SK-N-SH (cell line): ENCODE measurements at regions not wholly inside any gene's neighbourhood (a gene's known extent, or its start where the extent isn't known, plus 50 kb on each side); places are given as distances from the start of the nearest gene placed in this dataset.
A peak's percentile ranks its signal among the peaks of the same experiment; 100 is the strongest.

Experiments used
- CTCF ChIA-PET: fragments of 300-600, 350-600 bp; formaldehyde crosslinking; extraction: SDS; loops from one replicate; lab custom pipeline; 2021; lab: Yijun Ruan, JAX
- POLR2A ChIA-PET: fragments of 350-600 bp; sonication (Branson Sonifier 250); formaldehyde crosslinking; extraction: SDS; loops from one replicate; lab custom pipeline; 2020; ENCODE audit warnings: antibody characterized with exemption, inconsistent platforms; lab: Yijun Ruan, JAX
- DNase-seq: peaks from one replicate; pipeline ENCODE4 v3.0.0; 2012
- H2AFZ ChIP-seq: fragments of 200-600 bp; sonication (generic); 2 replicates; pipeline ENCODE4 v1.8.1; 2016; ENCODE audit warnings: antibody characterized with exemption, mild to moderate bottlenecking, low read depth
- H3F3A ChIP-seq: fragments of 200-600 bp; sonication (generic); replicated peaks from 2 replicates; pipeline ENCODE3; 2016; ENCODE audit warnings: antibody characterized with exemption, mild to moderate bottlenecking; ENCODE audit not compliant: insufficient read depth
- H3K27ac ChIP-seq, 2 experiments: fragments of 200-500 bp in 1 of 2; fragments of 200-600 bp in 1 of 2; sonication (Bioruptor generic) in 1 of 2; sonication (generic), shearing (Covaris generic) in 1 of 2; 2 replicates each; pipeline versions ENCODE4 v1.5.1 to v1.6.1; 2014 to 2016; ENCODE audit warnings: low read depth in 2 of 2, inconsistent platforms in 1 of 2, low read length in 1 of 2, mild to moderate bottlenecking in 1 of 2, mixed read lengths in 1 of 2
- H3K27me3 ChIP-seq: fragments of 200-600 bp; sonication (generic), shearing (Covaris generic); 2 replicates; pipeline ENCODE4 v1.6.1; 2016; ENCODE audit warnings: mixed run types; ENCODE audit not compliant: insufficient read depth
- H3K36me3 ChIP-seq, 2 experiments: fragments of 200-500 bp in 1 of 2; fragments of 200-600 bp in 1 of 2; sonication (Bioruptor generic) in 1 of 2; sonication (generic) in 1 of 2; replicated peaks in 1 of 2; 2 replicates each; pipeline versions ENCODE3 to v1.5.1; 2014 to 2016; ENCODE audit warnings: low read length in 1 of 2, mild to moderate bottlenecking in 1 of 2; ENCODE audit not compliant: insufficient read depth in 2 of 2, control insufficient read depth in 1 of 2
- H3K4me1 ChIP-seq, 2 experiments: fragments of 200-500 bp in 1 of 2; fragments of 200-600 bp in 1 of 2; sonication (Bioruptor generic) in 1 of 2; sonication (generic), shearing (Covaris generic) in 1 of 2; 2 replicates each; pipeline versions ENCODE4 v1.5.1 to v1.6.1; 2014 to 2016; ENCODE audit warnings: low read depth in 1 of 2, low read length in 1 of 2, mixed run types in 1 of 2; ENCODE audit not compliant: insufficient read depth in 2 of 2, control insufficient read depth in 1 of 2
- H3K4me2 ChIP-seq: fragments of 200-600 bp; sonication (generic), shearing (Covaris generic); 2 replicates; pipeline ENCODE4 v1.6.1; 2017; ENCODE audit warnings: mixed run types
- H3K4me3 ChIP-seq, 2 experiments: fragments of 200-500 bp in 1 of 2; fragments of 200-600 bp in 1 of 2; sonication (Bioruptor generic) in 1 of 2; sonication (generic), shearing (Covaris generic) in 1 of 2; 2 replicates each; pipeline versions ENCODE4 v1.5.1 to v1.8.1; 2014 to 2016; ENCODE audit warnings: low read depth in 2 of 2, inconsistent platforms in 1 of 2, low read length in 1 of 2, mild to moderate bottlenecking in 1 of 2, mixed read lengths in 1 of 2, moderate library complexity in 1 of 2
- H3K79me2 ChIP-seq: fragments of 200-600 bp; sonication (generic); 2 replicates; pipeline ENCODE4 v1.8.1; 2017; ENCODE audit warnings: mild to moderate bottlenecking; ENCODE audit not compliant: insufficient read depth
- H3K9ac ChIP-seq: fragments of 200-600 bp; sonication (generic); 2 replicates; pipeline ENCODE4 v1.6.1; 2017; ENCODE audit warnings: mixed run types
- H3K9me2 ChIP-seq: fragments of 200-600 bp; sonication (generic); 2 replicates; pipeline ENCODE4 v1.6.1; 2017; ENCODE audit warnings: mixed run types
- H3K9me3 ChIP-seq: fragments of 200-600 bp; sonication (generic); 2 replicates; pipeline ENCODE4 v1.6.1; 2017; ENCODE audit warnings: mixed run types, mild to moderate bottlenecking, moderate library complexity
- H4K20me1 ChIP-seq: fragments of 200-600 bp; sonication (generic); 2 replicates; pipeline ENCODE4 v1.6.1; 2017; ENCODE audit warnings: mild to moderate bottlenecking, mixed run types; ENCODE audit not compliant: insufficient read depth
- CHD2 ChIP-seq: fragments of 150-350 bp; IDR thresholded peaks from 2 replicates; pipeline ENCODE4 v1.6.1; 2018; ENCODE audit warnings: low read length; ENCODE audit not compliant: partially characterized antibody
- EP300 ChIP-seq, 2 experiments: IDR thresholded peaks; 2 replicates each; pipeline versions ENCODE4 v1.4.0 to v1.6.1; 2012; ENCODE audit warnings: borderline replicate concordance in 1 of 2, low read depth in 1 of 2, low read length in 1 of 2
- FOXJ3 ChIP-seq: sonication (generic); formaldehyde crosslinking; IDR thresholded peaks from 2 replicates; pipeline ENCODE4 v1.5.1; 2020; ENCODE audit warnings: mild to moderate bottlenecking, missing genetic modification reagents
- GABPA ChIP-seq: IDR thresholded peaks from 2 replicates; pipeline ENCODE4 v1.4.0; 2012; ENCODE audit warnings: low read depth, mild to moderate bottlenecking
- JUND ChIP-seq: IDR thresholded peaks from 2 replicates; pipeline ENCODE4 v1.4.0; 2012
- MEF2A ChIP-seq: IDR thresholded peaks from 2 replicates; pipeline ENCODE4 v1.4.0; 2012; ENCODE audit warnings: low read depth, borderline replicate concordance
- NRF1 ChIP-seq: IDR thresholded peaks from 2 replicates; pipeline ENCODE4 v1.6.1; 2012; ENCODE audit warnings: low read depth, mild to moderate bottlenecking, low read length
- POLR2AphosphoS5 ChIP-seq: IDR thresholded peaks from 2 replicates; pipeline ENCODE4 v1.6.1; 2012; ENCODE audit warnings: low read depth, low read length
- RCOR1 ChIP-seq: fragments of 150-350 bp; IDR thresholded peaks from 2 replicates; pipeline ENCODE4 v1.6.1; 2017; ENCODE audit warnings: antibody characterized with exemption, low read length
- RFX5 ChIP-seq: IDR thresholded peaks from 2 replicates; pipeline ENCODE4 v1.6.1; 2012; ENCODE audit warnings: mild to moderate bottlenecking, improper control_type of control experiment, low read length
- RXRA ChIP-seq: IDR thresholded peaks from 2 replicates; pipeline ENCODE4 v1.4.0; 2012; ENCODE audit warnings: low read depth, mild to moderate bottlenecking, borderline replicate concordance
- SMC3 ChIP-seq: IDR thresholded peaks from 2 replicates; pipeline ENCODE4 v1.6.1; 2012; ENCODE audit warnings: low read depth, low read length, improper control_type of control experiment
- WGBS: methylation state at CpG from one replicate; pipeline ENCODE4 v1.1.6; 2017; ENCODE audit warnings: low lambda C conversion rate; 5-methylcytosine and 5-hydroxymethylcytosine counted together
- TF ChIP-seq, protein P1 (sequence below): IDR thresholded peaks from 2 replicates; pipeline ENCODE4; 2012
- TF ChIP-seq, protein P2 (sequence below): fragments of 150-350 bp; IDR thresholded peaks from 2 replicates; pipeline ENCODE4 v1.6.1; 2016; ENCODE audit warnings: mild to moderate bottlenecking, low read depth, low read length
- TF ChIP-seq, protein P3 (sequence below): IDR thresholded peaks from 2 replicates; pipeline ENCODE4 v1.4.0; 2012; ENCODE audit warnings: low read depth, borderline replicate concordance
- TF ChIP-seq, protein P4 (sequence below): fragments of 200-600 bp; sonication (generic); IDR thresholded peaks from 2 replicates; pipeline ENCODE4 v1.6.1; 2017; ENCODE audit warnings: antibody characterized with exemption, mild to moderate bottlenecking, moderate library complexity
- TF ChIP-seq, protein P5 (sequence below): IDR thresholded peaks from 2 replicates; pipeline ENCODE4 v1.4.0; 2012; ENCODE audit warnings: low read depth

DNA sequence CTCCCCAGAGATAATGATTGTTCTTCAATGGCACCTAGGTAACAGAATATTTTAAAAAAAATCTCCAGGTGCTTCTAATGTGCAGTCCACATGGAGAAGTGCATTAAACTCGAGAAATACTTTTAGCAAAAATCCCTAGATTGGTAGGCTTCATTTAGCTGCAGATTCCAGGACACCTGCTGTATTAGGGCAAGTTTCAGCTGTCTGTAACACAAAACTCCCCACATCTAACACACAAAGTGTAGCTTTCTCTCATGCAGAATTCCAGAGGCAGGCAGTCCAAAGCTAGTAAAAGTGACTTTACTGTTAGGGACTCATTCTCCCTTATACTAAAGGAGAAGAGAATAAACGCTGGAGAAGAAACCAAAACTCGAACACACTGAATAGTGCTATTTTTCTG lies 1414.3 kb upstream of the B3GALT2 start:
- no peaks in the 10 kb centered on the region for H3K9me2 ChIP-seq
- H3K27me3 ChIP-seq = no peaks in the 10 kb centered on the region
- 7% methylated on average over 3 of the region's 3 CpGs for WGBS
- no peak for DNase-seq
- no peak overlapping the region for H3K9ac ChIP-seq
- H3K27ac ChIP-seq = no peak overlapping the region
- H3K36me3 ChIP-seq = no peaks in the 10 kb centered on the region
- no peak overlapping the region for H3K4me3 ChIP-seq
- H3F3A ChIP-seq = no peaks in the 10 kb centered on the region
- ChIA-PET POLR2A (no interaction called here), CTCF (no interaction called here)
- no peaks in the 10 kb centered on the region for H3K9me3 ChIP-seq
- no peaks in the 10 kb centered on the region; the same call in 1 of the 2 replicates for H3K79me2 ChIP-seq
- no peak overlapping the region for H3K4me2 ChIP-seq
- H3K4me1 ChIP-seq = no peaks in the 10 kb centered on the region; a peak in 2 of 4 replicates
- H2AFZ ChIP-seq = no peak overlapping the region
- TF ChIP-seq SMC3 = no peak
- TF ChIP-seq RCOR1 = no peak
- TF ChIP-seq JUND = no peak
- TF ChIP-seq, protein P1, sequence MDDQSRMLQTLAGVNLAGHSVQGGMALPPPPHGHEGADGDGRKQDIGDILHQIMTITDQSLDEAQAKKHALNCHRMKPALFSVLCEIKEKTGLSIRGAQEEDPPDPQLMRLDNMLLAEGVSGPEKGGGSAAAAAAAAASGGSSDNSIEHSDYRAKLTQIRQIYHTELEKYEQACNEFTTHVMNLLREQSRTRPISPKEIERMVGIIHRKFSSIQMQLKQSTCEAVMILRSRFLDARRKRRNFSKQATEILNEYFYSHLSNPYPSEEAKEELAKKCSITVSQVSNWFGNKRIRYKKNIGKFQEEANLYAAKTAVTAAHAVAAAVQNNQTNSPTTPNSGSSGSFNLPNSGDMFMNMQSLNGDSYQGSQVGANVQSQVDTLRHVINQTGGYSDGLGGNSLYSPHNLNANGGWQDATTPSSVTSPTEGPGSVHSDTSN = no peak
- no peak for TF ChIP-seq EP300 (IDR thresholded peaks at IDR 0.05; ENCODE audit: borderline replicate concordance in 1 of 2, low read depth in 1 of 2, low read length in 1 of 2)
- TF ChIP-seq, protein P2, sequence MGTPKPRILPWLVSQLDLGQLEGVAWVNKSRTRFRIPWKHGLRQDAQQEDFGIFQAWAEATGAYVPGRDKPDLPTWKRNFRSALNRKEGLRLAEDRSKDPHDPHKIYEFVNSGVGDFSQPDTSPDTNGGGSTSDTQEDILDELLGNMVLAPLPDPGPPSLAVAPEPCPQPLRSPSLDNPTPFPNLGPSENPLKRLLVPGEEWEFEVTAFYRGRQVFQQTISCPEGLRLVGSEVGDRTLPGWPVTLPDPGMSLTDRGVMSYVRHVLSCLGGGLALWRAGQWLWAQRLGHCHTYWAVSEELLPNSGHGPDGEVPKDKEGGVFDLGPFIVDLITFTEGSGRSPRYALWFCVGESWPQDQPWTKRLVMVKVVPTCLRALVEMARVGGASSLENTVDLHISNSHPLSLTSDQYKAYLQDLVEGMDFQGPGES = no peak
- TF ChIP-seq, protein P3, sequence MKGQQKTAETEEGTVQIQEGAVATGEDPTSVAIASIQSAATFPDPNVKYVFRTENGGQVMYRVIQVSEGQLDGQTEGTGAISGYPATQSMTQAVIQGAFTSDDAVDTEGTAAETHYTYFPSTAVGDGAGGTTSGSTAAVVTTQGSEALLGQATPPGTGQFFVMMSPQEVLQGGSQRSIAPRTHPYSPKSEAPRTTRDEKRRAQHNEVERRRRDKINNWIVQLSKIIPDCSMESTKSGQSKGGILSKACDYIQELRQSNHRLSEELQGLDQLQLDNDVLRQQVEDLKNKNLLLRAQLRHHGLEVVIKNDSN = no peak
- TF ChIP-seq GABPA = no peak
- TF ChIP-seq FOXJ3 (CRISPR knock-in tag) = no peak
- no peak for TF ChIP-seq MEF2A
- no peak for TF ChIP-seq POLR2AphosphoS5
- TF ChIP-seq CHD2 = no peak
- no peaks in the 10 kb centered on the region for H4K20me1 ChIP-seq

DNA sequence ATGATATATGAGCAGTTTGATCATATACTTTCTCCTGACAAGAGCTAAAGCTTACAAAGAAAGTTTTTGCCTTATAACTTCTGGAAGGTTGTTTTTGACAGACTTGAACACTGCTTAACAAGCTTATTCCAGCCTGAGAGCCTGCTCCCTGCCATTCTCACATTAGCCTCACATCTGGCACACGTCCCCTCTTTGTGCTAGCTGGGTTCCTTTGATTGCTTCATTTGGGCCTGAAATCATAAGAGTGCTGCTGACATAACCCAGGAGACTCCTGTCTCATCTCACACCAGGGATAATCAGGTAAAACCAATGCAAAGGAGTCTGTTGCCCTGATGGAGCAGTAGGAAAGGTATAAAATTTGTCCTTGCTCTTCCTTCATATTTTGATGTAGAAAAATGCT lies 1411.7 kb upstream of the B3GALT2 start:
- Histone ChIP-seq H3F3A (no peaks in the 10 kb centered on the region), H3K27me3 (no peaks in the 10 kb centered on the region), H3K27ac (no peak overlapping the region), H3K9ac (no peak overlapping the region), H4K20me1 (no peaks in the 10 kb centered on the region), H3K4me2 (no peak overlapping the region), H3K79me2 (no peaks in the 10 kb centered on the region), H3K36me3 (no peaks in the 10 kb centered on the region), H3K9me2 (no peaks in the 10 kb centered on the region), H3K4me1 (no peaks in the 10 kb centered on the region; a peak in 2 of 4 replicates), H3K9me3 (no peaks in the 10 kb centered on the region), H2AFZ (no peak overlapping the region), H3K4me3 (no peak overlapping the region)
- TF ChIP-seq NRF1 (no peak), MEF2A (no peak), EP300 (IDR thresholded peaks at IDR 0.05; ENCODE audit: borderline replicate concordance in 1 of 2, low read depth in 1 of 2, low read length in 1 of 2) (no peak), POLR2AphosphoS5 (no peak), RFX5 (no peak), RXRA (no peak), JUND (no peak)
- TF ChIP-seq, protein P4, sequence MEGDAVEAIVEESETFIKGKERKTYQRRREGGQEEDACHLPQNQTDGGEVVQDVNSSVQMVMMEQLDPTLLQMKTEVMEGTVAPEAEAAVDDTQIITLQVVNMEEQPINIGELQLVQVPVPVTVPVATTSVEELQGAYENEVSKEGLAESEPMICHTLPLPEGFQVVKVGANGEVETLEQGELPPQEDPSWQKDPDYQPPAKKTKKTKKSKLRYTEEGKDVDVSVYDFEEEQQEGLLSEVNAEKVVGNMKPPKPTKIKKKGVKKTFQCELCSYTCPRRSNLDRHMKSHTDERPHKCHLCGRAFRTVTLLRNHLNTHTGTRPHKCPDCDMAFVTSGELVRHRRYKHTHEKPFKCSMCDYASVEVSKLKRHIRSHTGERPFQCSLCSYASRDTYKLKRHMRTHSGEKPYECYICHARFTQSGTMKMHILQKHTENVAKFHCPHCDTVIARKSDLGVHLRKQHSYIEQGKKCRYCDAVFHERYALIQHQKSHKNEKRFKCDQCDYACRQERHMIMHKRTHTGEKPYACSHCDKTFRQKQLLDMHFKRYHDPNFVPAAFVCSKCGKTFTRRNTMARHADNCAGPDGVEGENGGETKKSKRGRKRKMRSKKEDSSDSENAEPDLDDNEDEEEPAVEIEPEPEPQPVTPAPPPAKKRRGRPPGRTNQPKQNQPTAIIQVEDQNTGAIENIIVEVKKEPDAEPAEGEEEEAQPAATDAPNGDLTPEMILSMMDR = no peak
- TF ChIP-seq, protein P5, sequence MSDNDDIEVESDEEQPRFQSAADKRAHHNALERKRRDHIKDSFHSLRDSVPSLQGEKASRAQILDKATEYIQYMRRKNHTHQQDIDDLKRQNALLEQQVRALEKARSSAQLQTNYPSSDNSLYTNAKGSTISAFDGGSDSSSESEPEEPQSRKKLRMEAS = no peak
- TF ChIP-seq, protein P2 = no peak
- CTCF ChIA-PET = no interaction called here
- DNase-seq = peak; percentile 2
- POLR2A ChIA-PET = no interaction called here
- WGBS = 18% methylated on average over 1 of the region's 1 CpG
